HEK293T (cell line): ENCODE measurements at regions not wholly inside any gene's neighbourhood (a gene's known extent, or its start where the extent isn't known, plus 50 kb on each side); places are given as distances from the start of the nearest gene placed in this dataset.

ENCODE experiments used
- CTCF ChIA-PET: fragments of 350-600 bp; formaldehyde crosslinking; extraction: SDS; loops from one replicate; lab custom pipeline; 2021; ENCODE audit warnings: antibody characterized with exemption, inconsistent platforms; lab: Yijun Ruan, JAX
- POLR2A ChIA-PET: fragments of 350-600 bp; formaldehyde crosslinking; extraction: SDS; loops from one replicate; lab custom pipeline; 2020; ENCODE audit warnings: antibody characterized with exemption, inconsistent platforms; lab: Yijun Ruan, JAX
- DNase-seq: peaks from one replicate; pipeline ENCODE4 v3.0.0; 2012; ENCODE audit warnings: mixed read lengths; ENCODE audit errors: extremely low spot score
- ARNT ChIP-seq: fragments of 450-650 bp; IDR thresholded peaks from 2 replicates; pipeline ENCODE4 v1.6.1; 2017; ENCODE audit warnings: mild to moderate bottlenecking
- BHLHE40 ChIP-seq: fragments of 450-650 bp; IDR thresholded peaks from 2 replicates; pipeline ENCODE4 v1.6.1; 2016; ENCODE audit warnings: mild to moderate bottlenecking, moderate library complexity, borderline replicate concordance
- CTBP1 ChIP-seq: fragments of 450-650 bp; IDR thresholded peaks from 2 replicates; pipeline ENCODE4 v1.6.1; 2016; ENCODE audit warnings: borderline replicate concordance
- ELF4 ChIP-seq: fragments of 450-650 bp; IDR thresholded peaks from 2 replicates; pipeline ENCODE4 v1.6.1; 2017; ENCODE audit warnings: antibody characterized with exemption
- FOXA1 ChIP-seq: fragments of 450-650 bp; IDR thresholded peaks from 2 replicates; pipeline ENCODE4 v1.6.1; 2016; ENCODE audit warnings: mild to moderate bottlenecking
- FOXK2 ChIP-seq: fragments of 450-650 bp; IDR thresholded peaks from 2 replicates; pipeline ENCODE4 v1.6.1; 2016; ENCODE audit warnings: mild to moderate bottlenecking
- FOXM1 ChIP-seq: fragments of 450-650 bp; IDR thresholded peaks from 2 replicates; pipeline ENCODE4 v1.6.1; 2017; ENCODE audit warnings: mild to moderate bottlenecking, borderline replicate concordance
- HDGF ChIP-seq: fragments of 450-650 bp; IDR thresholded peaks from 2 replicates; pipeline ENCODE4 v1.6.1; 2017; ENCODE audit warnings: antibody characterized with exemption, borderline replicate concordance
- L3MBTL2 ChIP-seq: fragments of 450-650 bp; conservative IDR thresholded peaks from 2 replicates; pipeline ENCODE4 v1.6.1; 2016; ENCODE audit warnings: mild to moderate bottlenecking
- LEF1 ChIP-seq: fragments of 450-650 bp; IDR thresholded peaks from 2 replicates; pipeline ENCODE4 v1.6.1; 2017; ENCODE audit warnings: mild to moderate bottlenecking, borderline replicate concordance
- NFRKB ChIP-seq: fragments of 450-650 bp; IDR thresholded peaks from 2 replicates; pipeline ENCODE4 v1.6.1; 2016; ENCODE audit warnings: mild to moderate bottlenecking, moderate library complexity
- SP1 ChIP-seq: fragments of 450-650 bp; IDR thresholded peaks from 2 replicates; pipeline ENCODE4 v1.6.1; 2017
- SUZ12 ChIP-seq: fragments of 450-650 bp; IDR thresholded peaks from 2 replicates; pipeline ENCODE4 v1.6.1; 2016; ENCODE audit warnings: mild to moderate bottlenecking
- TARDBP ChIP-seq: fragments of 450-650 bp; IDR thresholded peaks from 2 replicates; pipeline ENCODE4 v1.6.1; 2016
- ZNF384 ChIP-seq: fragments of 450-650 bp; IDR thresholded peaks from 2 replicates; pipeline ENCODE4 v1.6.1; 2016
- TF ChIP-seq, protein P1 (sequence below): fragments of 450-650 bp; IDR thresholded peaks from 2 replicates; pipeline ENCODE4 v1.6.1; 2016

DNA sequence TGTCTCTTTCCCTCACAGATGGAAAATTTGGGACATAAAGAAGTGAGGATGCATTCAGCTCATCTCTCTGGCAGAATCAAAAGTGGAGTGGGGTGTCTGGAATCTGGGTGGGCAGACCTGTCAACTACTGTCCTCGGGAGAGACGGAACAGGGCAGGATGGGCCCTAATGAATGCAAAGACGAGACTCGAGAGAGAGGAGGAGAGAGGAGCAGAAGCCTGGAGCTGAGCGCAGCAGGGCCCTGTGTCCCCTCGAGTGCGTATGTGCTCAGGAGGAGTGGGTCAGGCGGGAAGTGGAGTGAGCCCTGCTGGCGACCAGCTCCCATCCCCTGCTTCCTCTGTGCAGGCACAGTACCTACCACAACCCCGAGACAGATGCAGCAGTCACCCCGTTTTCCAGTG lies 78.9 kb downstream of the TEX29 start:
- CTCF ChIA-PET, result no interaction called here

DNA sequence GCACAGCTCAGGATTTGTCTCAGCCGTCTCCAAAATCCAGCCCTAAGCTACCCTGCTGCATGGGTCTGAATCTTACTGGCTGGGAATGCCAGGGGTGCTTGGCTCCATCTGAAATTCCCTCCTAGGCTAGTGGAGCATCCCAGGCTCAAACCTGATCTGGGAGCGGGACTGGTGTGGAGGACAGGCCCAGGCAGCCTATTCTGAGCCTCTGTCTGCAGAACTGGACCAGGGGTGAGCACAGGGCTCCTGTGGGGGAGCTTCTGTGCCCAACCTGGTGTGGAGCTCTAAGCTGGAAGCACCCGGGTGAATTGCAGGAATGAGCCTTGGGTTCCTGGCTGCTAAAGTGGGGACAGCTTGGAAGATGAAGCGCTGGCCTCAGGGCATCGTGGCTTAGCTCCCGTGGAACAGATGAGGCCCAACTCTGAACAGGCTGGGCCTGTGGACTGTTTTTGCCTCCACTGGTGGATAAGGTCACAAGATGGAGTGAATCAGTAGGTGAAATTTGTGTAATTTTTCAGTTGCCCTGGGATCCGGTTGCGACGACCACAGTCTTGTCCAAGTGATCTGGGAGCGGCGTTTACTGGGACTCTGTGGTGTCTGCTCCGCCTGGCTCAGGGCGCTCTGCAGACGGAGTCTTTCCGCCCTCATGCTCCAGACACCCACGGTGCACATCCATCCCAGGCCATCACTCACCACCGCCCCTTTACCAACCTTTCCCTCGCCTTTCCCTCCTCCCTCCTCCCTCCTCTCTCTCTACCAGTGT lies 79.5 kb downstream of the TEX29 start:
- DNase-seq, result no peak
- POLR2A ChIA-PET, result no interaction called here
- CTCF ChIA-PET, result no interaction called here
- TF ChIP-seq FOXA1 (no peak), NFRKB (no peak), LEF1 (no peak), FOXK2 (no peak), FOXM1 (no peak), SP1 (no peak), L3MBTL2 (no peak), ZNF384 (no peak), ARNT (no peak), CTBP1 (no peak), ELF4 (no peak), SUZ12 (no peak), TARDBP (no peak), HDGF (no peak), BHLHE40 (no peak)
- TF ChIP-seq, protein P1, sequence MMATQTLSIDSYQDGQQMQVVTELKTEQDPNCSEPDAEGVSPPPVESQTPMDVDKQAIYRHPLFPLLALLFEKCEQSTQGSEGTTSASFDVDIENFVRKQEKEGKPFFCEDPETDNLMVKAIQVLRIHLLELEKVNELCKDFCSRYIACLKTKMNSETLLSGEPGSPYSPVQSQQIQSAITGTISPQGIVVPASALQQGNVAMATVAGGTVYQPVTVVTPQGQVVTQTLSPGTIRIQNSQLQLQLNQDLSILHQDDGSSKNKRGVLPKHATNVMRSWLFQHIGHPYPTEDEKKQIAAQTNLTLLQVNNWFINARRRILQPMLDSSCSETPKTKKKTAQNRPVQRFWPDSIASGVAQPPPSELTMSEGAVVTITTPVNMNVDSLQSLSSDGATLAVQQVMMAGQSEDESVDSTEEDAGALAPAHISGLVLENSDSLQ, result no peak

More for the DNA sequence above, 78.9 kb downstream of the TEX29 start:
- DNase-seq, result no peak
- TF ChIP-seq ZNF384 (no peak), ELF4 (no peak), FOXK2 (no peak), LEF1 (no peak), NFRKB (no peak), ARNT (no peak)
- POLR2A ChIA-PET, result no interaction called here

- ChIA-PET POLR2A (no interaction called here), CTCF (no interaction called here)
- DNase-seq, result no peak
- TF ChIP-seq BHLHE40, result no peak
- no peak for TF ChIP-seq SP1
- TF ChIP-seq NFRKB, result no peak
- no peak for TF ChIP-seq LEF1
- TF ChIP-seq FOXK2, result no peak
- no peak for TF ChIP-seq SUZ12
- TF ChIP-seq FOXA1, result no peak
- no peak for TF ChIP-seq ELF4
- no peak for TF ChIP-seq ZNF384
- no peak for TF ChIP-seq CTBP1
- TF ChIP-seq TARDBP, result no peak
- no peak for TF ChIP-seq ARNT
- no peak for TF ChIP-seq HDGF
- TF ChIP-seq, protein P1, result no peak
- TF ChIP-seq FOXM1, result no peak
Observed at GRCh38 chr13:111401151-111401550, 80.7 kb downstream of the TEX29 start.

GRCh38 chr13:111401755-111402154 lies 81.3 kb downstream of the TEX29 start:
- ChIA-PET POLR2A (no interaction called here), CTCF (no interaction called here)
- TF ChIP-seq FOXM1, result no peak
- TF ChIP-seq TARDBP, result no peak
- TF ChIP-seq, protein P1, result no peak
- TF ChIP-seq SP1, result no peak
- TF ChIP-seq CTBP1, result no peak
- TF ChIP-seq NFRKB, result no peak
- TF ChIP-seq ELF4, result no peak
- no peak for TF ChIP-seq BHLHE40
- no peak for TF ChIP-seq ZNF384
- no peak for TF ChIP-seq LEF1
- no peak for TF ChIP-seq SUZ12
- no peak for DNase-seq

GRCh38 chr13:111402441-111402840 lies 82.0 kb downstream of the TEX29 start:
- CTCF ChIA-PET, result no interaction called here
- POLR2A ChIA-PET, result no interaction called here

More at GRCh38 chr13:111402441-111402840, 82.0 kb downstream of the TEX29 start:
- no peak for DNase-seq
- no peak for TF ChIP-seq TARDBP
- no peak for TF ChIP-seq ZNF384
- no peak for TF ChIP-seq HDGF
- no peak for TF ChIP-seq ARNT
- TF ChIP-seq FOXM1, result no peak
- TF ChIP-seq SUZ12, result no peak
- no peak for TF ChIP-seq SP1
- TF ChIP-seq CTBP1, result no peak
- TF ChIP-seq, protein P1, result no peak
- TF ChIP-seq FOXK2, result no peak
- no peak for TF ChIP-seq ELF4
- TF ChIP-seq BHLHE40, result no peak
- no peak for TF ChIP-seq FOXA1
